GM19397 (cell line): ENCODE measurements at regions not wholly inside any gene's neighbourhood (a gene's known extent, or its start where the extent isn't known, plus 50 kb on each side); places are given as distances from the start of the nearest gene placed in this dataset.
"Not testable (repeated sequence)": the region's sequence is repeated elsewhere in the genome, so short reads cannot be mapped to it uniquely, and the experiment has no call there.

Experiments
- ATAC-seq: cut with Tn5 transposase; IDR thresholded peaks from one replicate; pipeline ENCODE4 v1.9.1; 2021; ENCODE audit warnings: mild to moderate bottlenecking, moderate library complexity; ENCODE audit not compliant: unreplicated experiment

DNA sequence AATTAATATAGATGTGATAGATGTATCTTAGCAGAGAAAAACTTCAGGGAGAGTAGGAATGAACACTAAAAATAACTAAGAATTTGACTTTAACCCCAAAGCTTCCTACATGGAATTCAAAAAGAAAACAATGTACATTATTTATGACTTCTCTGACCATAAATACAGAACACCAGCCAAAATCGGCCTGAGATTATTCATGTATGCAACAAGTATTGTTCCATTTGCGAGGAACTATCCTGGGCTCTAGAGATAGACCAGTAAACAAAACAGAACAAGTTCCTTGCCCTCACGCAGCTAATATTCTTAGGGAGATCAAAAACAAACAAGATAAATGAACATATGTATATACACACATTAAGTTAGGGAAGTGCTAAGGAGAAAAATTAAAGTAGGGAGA lies 432.3 kb upstream of the SOX5 start:
- no peak for ATAC-seq

DNA sequence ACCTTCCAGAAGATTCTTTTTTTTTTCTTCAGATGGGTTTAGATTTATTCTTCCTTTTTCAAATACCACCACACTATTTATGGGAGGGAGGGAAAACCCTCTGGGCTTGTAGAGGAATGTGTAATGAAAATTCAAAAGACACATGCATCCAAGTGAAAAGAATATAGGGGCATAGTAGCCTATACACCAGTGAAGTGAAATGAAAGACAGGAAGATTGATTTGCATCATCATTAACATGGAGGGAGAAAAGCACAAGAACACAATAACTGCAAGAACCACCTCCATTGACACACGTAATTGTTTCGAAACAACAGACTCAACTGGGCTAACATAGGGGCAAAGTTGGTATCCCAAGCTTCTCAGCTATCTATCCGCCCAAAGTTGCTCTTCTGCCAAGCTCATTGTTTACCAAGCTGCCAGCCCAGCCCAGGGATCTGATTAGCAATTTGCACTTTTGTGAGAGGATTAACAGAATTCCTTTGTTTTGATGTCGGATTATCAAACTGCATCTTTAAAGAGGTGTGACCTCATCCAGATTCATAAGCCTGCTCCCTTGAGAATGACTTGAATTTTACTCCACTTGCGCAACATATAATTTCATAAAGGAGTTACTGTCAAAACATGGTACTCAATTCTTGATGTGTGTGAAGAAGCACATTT lies 430.5 kb upstream of the SOX5 start:
- no peak for ATAC-seq

DNA sequence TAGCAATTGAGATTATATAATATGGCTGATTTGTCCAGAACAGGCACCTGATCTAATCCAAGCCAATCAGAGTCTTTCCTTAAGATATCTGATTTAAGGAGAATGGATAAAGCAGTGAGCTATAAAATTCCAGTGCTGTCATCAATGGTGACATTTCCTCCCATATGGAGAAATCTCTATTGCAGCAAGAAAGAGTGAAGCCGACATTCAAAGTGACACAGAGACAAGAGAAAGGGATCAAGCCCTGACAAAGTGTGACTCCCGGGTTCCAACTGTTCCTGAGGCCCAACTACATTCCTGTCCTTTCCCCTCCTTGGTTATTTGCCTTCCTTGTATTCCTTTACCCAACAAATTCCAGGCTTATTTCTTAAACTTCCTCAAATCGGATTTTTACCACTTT lies 430.0 kb upstream of the SOX5 start:
- ATAC-seq, result no peak

DNA sequence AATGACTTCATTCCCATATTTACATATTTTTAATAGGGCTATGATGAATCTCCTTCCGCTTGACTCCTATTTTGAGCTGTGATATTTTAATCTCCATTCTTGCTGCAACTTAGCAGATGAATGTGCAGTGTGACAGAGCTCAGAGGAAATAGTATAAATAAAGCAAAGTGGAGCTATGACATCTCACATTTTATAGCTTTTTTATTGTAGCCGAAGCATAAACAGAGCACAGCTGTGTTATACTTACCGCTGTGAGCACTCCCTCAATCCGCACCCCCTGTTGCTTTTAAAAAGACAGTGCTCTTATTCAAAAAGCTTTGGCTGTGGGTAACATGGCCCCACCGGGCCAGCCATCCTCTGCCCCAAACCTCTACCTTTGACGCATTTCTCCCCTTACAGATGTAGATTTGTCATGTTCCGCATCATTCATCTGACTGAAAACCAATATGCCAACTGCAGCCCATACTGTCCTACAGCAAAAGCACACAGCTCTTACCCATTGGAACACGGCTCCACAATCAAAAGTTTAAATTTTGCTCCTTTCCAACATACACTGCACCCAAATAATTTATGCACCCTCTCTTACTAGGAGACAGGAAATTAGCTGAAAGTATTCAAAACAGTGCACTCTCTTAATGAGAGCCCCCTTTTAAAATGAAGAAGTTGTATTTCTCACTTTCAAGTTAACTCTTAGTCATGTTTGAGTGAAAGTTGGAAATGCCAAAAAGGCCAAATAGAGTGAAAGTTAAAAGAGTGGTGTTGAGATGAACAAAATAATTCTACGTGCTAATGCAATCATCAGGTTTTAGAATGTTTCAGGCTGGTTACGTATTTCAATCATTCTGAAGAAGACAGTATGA lies 429.3 kb upstream of the SOX5 start:
- peak; percentile 78 for ATAC-seq

DNA sequence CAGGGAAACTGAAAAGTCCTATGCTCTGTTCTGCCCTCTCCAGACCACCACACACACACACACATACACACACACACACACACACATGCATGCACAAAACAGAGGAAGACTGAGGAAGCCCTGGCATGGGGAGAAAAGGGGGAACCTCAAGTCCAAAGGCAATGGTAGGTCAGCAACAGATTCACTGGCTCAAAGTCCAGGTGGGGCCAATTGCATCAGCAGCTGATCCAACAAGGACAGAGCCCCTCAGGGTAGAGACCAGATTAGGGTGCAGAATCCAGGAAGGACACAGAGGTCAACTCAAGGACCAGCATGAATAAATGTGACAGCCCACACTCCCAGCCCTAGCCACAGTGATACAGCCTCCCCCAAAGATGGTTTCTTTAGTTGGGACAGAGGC lies 425.0 kb upstream of the SOX5 start:
- no peak for ATAC-seq

DNA sequence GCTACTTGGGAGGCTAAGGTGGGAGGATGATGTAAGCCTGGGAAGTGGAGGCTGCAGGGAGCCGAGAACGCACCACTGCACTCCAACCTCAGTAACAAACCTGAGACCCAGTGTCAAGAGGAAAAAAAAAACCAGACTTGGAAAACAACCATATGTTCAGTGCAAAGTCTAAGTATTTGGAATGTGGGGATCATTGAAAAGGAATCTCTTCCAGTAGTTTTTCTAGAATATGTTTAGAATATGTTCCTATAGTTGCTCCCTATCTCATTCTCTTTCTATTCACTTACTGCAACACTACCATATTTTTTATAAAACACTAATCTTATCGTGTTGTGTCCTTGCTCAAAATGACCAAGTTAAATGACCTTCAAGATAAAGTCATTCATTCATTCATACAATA lies 423.5 kb upstream of the SOX5 start:
- ATAC-seq, result no peak

DNA sequence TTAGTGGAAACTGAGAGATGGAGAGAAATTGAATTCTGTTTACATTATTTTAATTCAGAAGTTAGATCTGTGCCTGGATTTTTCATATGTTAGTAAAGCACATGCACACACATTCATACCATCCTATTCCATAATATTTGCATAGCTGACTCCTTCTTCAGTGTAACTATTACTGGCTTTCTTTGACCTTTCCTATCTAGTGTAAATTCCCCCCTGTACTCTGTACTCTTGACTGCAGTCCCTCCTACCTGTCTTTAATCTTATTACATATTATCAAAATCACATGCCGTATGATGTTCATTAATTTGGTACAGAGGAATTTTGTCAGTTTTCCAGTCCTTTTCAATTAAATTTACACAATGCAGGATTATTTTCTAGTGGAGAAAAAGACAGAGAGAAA lies 417.0 kb upstream of the SOX5 start:
- no peak for ATAC-seq

DNA sequence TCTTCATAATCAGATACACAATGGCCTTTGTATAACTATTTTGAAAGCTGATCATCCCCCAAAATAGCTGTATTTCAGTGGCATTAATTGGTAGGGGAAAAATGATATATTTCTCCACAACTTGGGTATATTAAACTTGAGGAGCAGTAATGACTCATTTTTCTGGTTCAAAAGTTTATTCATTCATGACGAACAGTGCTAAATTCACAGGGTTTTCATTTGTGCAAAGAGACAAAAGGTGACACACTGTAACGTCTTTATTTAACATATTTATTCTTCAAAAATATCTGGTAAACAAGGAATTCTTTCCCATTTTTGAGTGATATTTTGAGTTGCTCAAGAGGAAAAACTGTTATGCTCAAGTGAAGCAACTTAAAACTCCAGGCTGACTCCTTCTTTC lies 415.5 kb upstream of the SOX5 start:
- no peak for ATAC-seq

DNA sequence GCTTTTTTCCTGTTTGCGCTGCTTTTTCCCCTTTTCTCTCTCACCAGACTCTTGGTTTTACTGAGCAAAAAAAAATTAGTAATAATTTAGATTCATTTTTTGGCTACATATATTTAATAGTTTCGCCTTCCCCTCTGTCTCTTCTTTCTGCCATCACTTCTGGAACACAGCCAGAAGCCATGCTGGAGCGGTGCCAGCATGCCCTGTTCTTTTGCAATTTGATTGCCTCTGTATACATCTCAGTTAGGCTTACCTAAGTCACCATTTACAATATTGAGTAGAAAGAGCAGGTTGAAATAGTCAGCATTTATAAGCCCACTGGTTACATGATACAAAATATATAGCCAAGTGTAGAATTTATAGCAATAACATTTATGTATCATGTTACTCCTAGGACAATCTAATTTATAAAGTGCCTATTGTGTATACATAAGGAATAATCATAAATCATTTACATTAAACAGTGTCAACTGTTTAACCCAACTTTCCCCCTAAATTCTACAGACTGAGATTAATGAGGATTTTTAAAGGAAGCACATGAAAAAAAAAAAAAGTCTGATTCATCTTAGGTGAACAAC lies 413.8 kb upstream of the SOX5 start:
- no peak for ATAC-seq

DNA sequence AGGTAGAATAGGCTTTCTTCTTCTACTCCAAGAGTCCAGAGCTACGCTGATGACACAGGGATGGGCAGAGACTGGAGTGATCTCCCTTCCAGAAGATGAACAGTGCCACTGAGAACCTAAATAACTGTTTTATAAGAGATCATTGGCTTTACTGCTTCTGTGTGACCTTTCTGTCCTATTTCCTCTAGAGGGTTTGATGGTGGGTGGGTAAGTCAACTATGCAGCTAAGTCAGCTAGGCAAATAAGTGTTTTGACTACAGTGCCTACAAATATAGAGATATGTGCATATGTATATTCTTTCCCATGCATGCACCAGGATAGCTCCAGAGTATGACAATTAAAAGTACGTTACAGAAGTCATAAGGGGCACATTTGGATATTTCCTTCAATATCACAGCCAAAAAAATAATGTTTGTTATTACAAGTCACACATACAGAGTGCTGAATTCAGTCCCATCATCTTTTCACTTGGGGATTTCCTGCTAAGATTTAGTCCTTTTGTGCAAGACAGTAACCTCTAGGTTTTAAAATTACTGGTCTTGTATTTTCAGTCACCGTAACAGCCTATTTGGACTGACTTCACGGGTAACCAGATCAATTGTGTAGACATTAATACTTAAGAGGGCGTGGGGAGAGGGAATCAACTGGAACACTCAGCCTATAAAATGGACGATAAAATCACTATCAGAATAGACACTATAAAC lies 412.6 kb upstream of the SOX5 start:
- ATAC-seq, result no peak

DNA sequence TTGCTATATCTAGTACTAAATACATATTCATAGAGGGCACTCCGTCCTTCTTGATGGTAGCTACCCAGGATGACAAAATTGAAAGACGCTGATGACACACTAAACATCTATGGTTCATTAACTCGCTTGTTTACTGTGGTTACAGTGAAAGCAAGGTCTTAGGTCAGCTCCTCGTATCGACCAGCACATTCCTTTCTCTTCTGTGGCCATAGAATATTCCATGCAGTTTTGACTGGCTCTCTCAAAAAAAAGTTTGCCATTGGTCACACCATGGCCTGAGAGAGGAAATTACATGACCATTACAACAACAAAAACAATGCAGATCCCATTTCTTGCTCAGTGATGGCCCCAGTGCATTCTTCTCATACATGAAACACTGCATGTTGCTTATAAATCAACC lies 411.4 kb upstream of the SOX5 start:
- peak; percentile 58 for ATAC-seq

DNA sequence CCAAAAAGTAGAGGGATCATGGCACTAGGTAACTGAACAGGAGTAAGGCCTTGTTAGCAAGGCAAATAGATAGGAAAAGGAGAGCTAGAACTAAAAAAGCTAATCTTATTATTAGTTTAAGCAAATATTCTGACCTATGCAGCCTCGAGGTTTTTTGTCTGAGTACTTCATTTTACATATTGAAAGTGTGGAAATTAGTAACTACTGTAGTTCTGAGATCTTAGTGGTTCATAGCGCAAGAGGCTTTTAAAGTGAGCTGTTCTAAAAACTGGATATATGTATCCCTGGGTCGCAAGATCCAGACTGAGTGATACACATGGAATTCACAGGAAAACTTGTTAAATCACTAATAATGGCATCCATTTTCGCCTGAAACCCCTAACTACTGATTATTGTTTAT lies 411.0 kb upstream of the SOX5 start:
- ATAC-seq, result no peak

DNA sequence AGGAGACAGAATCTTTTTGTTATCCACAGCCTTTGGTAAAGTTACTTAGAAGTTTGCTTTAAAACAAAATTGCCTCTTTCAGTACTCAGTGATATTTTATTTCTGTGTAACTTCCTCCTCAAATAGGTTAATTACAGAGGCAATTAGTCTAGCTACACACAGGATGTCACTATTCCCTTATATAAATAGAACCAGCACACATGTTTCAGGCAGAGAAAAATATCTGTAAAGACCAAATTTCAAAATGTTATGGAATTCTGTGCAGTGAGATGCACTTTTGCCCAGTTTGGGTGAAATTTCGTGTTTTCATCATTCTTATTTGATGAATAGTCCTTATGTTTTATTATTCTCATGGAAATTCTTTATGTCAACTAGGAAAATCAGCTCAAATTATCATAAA lies 410.6 kb upstream of the SOX5 start:
- no peak for ATAC-seq

DNA sequence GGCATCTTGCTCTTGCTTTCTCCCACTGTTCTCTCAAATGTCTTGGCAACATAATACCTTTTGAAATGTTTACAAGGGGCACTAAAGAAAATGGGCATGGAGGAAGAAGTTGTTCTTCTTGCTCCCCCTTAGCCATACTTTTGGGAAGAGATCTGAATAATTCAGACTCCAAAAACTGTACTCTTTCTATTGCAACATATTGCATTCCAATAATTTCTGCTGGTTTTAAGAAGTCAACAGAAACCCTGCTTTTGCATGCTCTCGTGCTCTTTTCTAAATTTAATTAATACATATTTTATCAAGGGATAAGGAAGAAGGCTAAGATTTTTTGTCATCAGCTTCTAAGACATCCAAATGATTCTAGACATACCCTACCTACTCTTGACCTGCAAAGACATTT lies 409.9 kb upstream of the SOX5 start:
- ATAC-seq, result no peak

DNA sequence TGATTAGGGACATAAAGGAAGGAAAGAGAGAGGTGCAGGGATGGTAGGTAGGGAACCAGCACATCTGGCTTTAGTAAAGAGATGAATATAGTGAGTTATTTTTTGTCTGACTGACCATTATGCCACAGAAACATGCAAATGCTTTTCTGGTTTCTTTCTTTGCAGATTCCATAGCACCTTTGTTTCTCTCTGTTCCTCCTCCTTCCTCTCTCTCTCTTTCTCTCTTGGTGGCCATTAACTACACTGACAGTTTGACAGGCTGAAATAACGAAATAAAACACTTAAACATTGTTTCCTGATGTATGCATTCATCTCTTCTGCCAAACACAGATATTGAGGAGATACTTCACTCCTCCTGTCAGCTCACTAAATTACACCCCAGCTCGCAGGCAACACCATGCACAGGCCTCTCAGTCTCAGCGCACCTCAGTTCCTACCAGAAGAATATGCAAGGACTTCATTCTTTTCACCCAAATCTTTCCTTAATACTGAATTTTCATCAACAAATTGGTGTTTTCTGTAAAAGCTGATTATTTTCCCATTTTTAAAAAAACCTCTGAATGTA lies 406.9 kb upstream of the SOX5 start:
- ATAC-seq, result peak; percentile 52

DNA sequence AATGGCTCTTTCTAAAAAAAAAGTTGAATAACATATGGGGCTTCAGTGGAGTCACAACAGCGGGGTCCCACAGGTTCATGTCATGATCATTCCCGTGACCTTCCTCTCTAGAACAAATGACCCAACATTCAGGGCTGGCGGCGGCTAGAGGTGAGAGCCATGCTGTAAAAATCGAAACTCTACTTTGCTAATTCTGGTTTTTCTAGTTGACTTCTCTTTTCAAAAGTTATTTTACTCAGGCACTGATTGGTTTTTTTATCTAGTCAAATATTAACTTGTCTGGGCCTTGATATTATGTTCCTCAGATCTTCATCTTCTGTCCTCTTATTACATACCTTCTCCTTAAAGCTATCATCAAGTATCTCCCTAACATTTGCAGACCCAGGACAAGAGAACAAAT lies 402.9 kb upstream of the SOX5 start:
- ATAC-seq, result no peak

DNA sequence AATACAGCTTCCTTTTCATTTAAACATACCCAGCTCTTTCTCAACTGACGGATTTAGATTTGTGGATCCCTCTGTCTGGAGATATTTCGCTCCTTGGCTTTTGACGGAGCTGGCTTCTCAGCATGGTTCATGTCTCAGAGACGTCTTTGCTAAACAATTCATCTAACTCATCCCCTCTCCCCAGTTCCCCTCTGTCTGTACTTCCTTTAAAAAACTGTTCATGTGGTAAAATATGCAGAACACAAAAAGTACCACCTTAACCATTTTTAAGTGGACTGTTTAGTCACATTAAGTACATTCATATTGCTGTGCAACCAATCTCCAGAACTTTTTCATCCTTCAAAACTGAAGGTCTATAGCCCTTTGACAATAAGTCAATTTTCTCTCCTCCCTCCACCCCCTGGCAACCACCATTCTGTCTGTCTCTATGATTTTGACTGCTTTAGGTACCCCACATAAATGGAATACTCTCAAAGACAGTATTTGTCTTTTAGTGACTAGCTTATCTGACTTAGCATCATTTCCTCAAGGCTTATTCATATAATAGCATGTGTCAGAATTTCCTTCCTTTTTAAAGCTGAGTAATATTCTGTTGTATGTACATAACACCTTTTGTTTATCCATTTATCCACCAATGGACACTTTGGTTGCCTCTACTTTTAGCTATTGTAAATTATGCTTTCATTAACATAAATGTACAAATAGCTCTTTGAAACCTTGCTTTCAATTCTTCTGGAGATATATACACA lies 399.8 kb upstream of the SOX5 start:
- no peak for ATAC-seq

DNA sequence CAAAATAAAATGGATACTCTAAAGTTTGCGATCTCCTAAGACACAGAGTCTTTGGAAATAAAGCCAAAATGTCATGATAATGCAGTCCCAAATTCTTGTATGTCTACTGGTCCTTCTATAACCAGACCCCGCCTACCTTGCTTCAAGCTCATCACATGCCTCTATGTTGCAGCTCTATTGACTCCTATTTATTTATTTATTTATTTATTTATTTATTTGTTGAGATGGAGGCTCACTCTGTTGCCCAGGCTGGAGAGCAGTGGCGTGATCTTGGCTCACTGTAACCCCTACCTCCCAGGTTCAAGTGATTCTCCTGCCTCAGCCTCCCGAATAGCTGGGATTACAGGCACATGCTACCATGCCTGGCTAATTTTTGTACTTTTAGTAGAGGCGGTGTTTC lies 398.7 kb upstream of the SOX5 start:
- ATAC-seq, result not testable (repeated sequence)

DNA sequence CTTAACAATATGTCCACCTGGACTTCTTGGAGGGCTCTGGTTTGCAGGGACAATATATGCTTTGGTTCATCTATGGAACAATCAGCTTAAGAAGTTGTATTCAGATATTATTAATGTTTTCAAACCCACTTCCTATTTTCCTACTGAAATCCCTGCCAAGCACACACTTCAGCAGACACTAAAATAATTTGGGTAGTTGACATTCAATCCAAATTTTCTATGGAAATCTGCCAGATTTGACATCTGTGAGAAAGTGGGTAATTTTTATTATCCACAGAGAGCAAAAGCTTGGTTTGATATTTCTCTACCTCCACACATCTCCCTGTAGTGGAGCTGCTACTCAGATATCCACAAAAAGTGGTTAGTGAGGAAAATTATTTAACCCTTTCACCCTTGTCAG lies 378.8 kb upstream of the SOX5 start:
- no peak for ATAC-seq

DNA sequence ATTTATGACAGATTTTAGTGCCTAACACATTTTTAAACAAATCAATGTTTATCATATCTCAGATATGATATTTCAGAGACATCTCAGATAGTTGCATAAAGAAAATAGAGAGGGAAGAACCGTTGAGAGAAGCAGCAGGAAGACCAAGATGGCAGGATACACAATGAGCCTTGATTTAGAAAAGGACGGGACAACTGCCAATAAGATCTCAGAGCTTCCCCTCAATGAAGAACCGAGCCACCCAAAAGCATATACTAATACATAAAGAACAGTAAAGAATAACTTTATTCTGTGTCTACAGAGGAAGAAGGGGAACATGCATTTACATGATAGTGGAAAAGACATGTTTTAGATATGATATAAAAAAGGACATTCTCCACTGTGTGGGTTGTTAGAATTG lies 375.9 kb upstream of the SOX5 start:
- ATAC-seq, result no peak
